ENCODE measurements at regions not wholly inside any gene's neighbourhood (a gene's known extent, or its start where the extent isn't known, plus 50 kb on each side); places are given as distances from the start of the nearest gene placed in this dataset.
"Not testable (repeated sequence)": the region's sequence is repeated elsewhere in the genome, so short reads cannot be mapped to it uniquely, and the experiment has no call there.

- H3K9me3 ChIP-seq (ENCODE audit: control insufficient read depth in 2 of 2, insufficient read depth in 1 of 2, low read depth in 1 of 2, low read length in 1 of 2), result no peaks in the 10 kb centered on the region
- H3K36me3 ChIP-seq (ENCODE audit: control insufficient read depth in 2 of 2, insufficient read depth in 2 of 2, low read length in 1 of 2), result no peaks in the 10 kb centered on the region
- H3K27me3 ChIP-seq (ENCODE audit: control insufficient read depth in 1 of 2, insufficient read depth in 2 of 2, low read length in 2 of 2), result no peaks in the 10 kb centered on the region
- no peak overlapping the region for H3K27ac ChIP-seq (ENCODE audit: low read depth in 2 of 2, low read length in 1 of 2)
- H3K4me1 ChIP-seq (ENCODE audit: control insufficient read depth in 2 of 2, insufficient read depth in 2 of 2, low read length in 1 of 2), result no peaks in the 10 kb centered on the region
- H3K4me3 ChIP-seq (ENCODE audit: low read depth in 1 of 2, low read length in 2 of 2), result no peak overlapping the region
Measured at GRCh38 chr1:60692031-60692430, 390.3 kb upstream of the NFIA start.

DNA sequence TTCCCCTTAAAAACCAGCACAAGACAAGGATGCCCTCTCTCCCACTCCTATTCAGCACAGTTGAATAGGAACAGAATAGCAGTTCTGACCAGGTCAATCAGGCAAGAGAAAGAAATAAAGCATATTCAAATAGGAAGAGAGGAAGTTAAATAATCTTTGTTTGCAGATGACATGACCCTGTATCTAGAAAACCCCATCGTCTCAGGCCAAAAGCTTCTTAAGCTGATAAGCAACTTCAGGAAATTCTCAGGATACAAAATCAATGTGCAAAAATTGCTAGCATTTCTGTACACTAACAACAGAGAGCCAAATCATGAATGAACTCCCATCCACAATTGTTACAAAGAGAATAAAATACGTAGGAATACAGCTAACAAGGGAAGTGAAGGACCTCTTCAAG lies 394.1 kb upstream of the NFIA start:
- not testable (repeated sequence) for H3K27me3 ChIP-seq (ENCODE audit: control insufficient read depth in 1 of 2, insufficient read depth in 2 of 2, low read length in 2 of 2); H3K4me1 ChIP-seq (ENCODE audit: control insufficient read depth in 2 of 2, insufficient read depth in 2 of 2, low read length in 1 of 2); H3K36me3 ChIP-seq (ENCODE audit: control insufficient read depth in 2 of 2, insufficient read depth in 2 of 2, low read length in 1 of 2); H3K27ac ChIP-seq (ENCODE audit: low read depth in 2 of 2, low read length in 1 of 2); H3K4me3 ChIP-seq (ENCODE audit: low read depth in 1 of 2, low read length in 2 of 2); H3K9me3 ChIP-seq (ENCODE audit: control insufficient read depth in 2 of 2, insufficient read depth in 1 of 2, low read depth in 1 of 2, low read length in 1 of 2)
- WGBS, 2 donors, result 73 to 82% methylated on average over 2 of the region's 2 CpGs

GRCh38 chr1:60681095-60681860 lies 401.1 kb upstream of the NFIA start:
- Histone ChIP-seq H3K27me3 (ENCODE audit: control insufficient read depth in 1 of 2, insufficient read depth in 2 of 2, low read length in 2 of 2) (no peaks in the 10 kb centered on the region), H3K27ac (ENCODE audit: low read depth in 2 of 2, low read length in 1 of 2) (no peak overlapping the region), H3K4me3 (ENCODE audit: low read depth in 1 of 2, low read length in 2 of 2) (no peak overlapping the region), H3K4me1 (ENCODE audit: control insufficient read depth in 2 of 2, insufficient read depth in 2 of 2, low read length in 1 of 2) (no peaks in the 10 kb centered on the region), H3K36me3 (ENCODE audit: control insufficient read depth in 2 of 2, insufficient read depth in 2 of 2, low read length in 1 of 2) (no peaks in the 10 kb centered on the region), H3K9me3 (ENCODE audit: control insufficient read depth in 2 of 2, insufficient read depth in 1 of 2, low read depth in 1 of 2, low read length in 1 of 2) (no peaks in the 10 kb centered on the region)
- WGBS, 2 donors, result 76 to 81% methylated on average over 2 of the region's 2 CpGs

GRCh38 chr1:60679524-60680375 lies 402.6 kb upstream of the NFIA start:
- no peaks in the 10 kb centered on the region for H3K27me3 ChIP-seq (ENCODE audit: control insufficient read depth in 1 of 2, insufficient read depth in 2 of 2, low read length in 2 of 2)
- H3K4me1 ChIP-seq (ENCODE audit: control insufficient read depth in 2 of 2, insufficient read depth in 2 of 2, low read length in 1 of 2), result no peaks in the 10 kb centered on the region
- H3K9me3 ChIP-seq (ENCODE audit: control insufficient read depth in 2 of 2, insufficient read depth in 1 of 2, low read depth in 1 of 2, low read length in 1 of 2), result no peaks in the 10 kb centered on the region
- no peak overlapping the region for H3K4me3 ChIP-seq (ENCODE audit: low read depth in 1 of 2, low read length in 2 of 2)
- H3K27ac ChIP-seq (ENCODE audit: low read depth in 2 of 2, low read length in 1 of 2), result no peak overlapping the region
- no peaks in the 10 kb centered on the region for H3K36me3 ChIP-seq (ENCODE audit: control insufficient read depth in 2 of 2, insufficient read depth in 2 of 2, low read length in 1 of 2)
- 76 to 79% methylated on average over 7 of the region's 7 CpGs for WGBS, 2 donors

DNA sequence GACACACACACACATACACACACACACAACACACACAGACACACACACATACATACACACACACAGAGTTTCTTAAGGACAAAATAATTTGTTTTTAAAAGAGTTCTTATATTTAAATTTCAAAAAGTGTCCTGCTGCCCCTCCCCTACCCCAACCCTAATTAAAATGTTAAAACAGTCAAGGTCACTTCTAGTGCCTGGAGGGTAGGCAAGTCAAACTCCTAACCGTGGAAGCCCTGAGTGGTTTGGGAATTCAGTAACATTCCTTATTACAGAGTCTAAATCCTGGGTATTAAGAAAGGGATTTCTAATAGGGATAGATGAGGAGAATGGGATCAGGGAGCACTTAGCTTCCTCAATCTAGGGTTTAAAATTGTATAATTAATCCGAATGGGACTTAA lies 403.6 kb upstream of the NFIA start:
- no peaks in the 10 kb centered on the region for H3K36me3 ChIP-seq (ENCODE audit: control insufficient read depth in 2 of 2, insufficient read depth in 2 of 2, low read length in 1 of 2)
- no peaks in the 10 kb centered on the region for H3K27me3 ChIP-seq (ENCODE audit: control insufficient read depth in 1 of 2, insufficient read depth in 2 of 2, low read length in 2 of 2)
- H3K9me3 ChIP-seq (ENCODE audit: control insufficient read depth in 2 of 2, insufficient read depth in 1 of 2, low read depth in 1 of 2, low read length in 1 of 2), result no peaks in the 10 kb centered on the region
- H3K27ac ChIP-seq (ENCODE audit: low read depth in 2 of 2, low read length in 1 of 2), result no peak overlapping the region
- 48 to 60% methylated on average over 2 of the region's 2 CpGs for WGBS, 2 donors
- H3K4me3 ChIP-seq (ENCODE audit: low read depth in 1 of 2, low read length in 2 of 2), result no peak overlapping the region
- H3K4me1 ChIP-seq (ENCODE audit: control insufficient read depth in 2 of 2, insufficient read depth in 2 of 2, low read length in 1 of 2), result no peaks in the 10 kb centered on the region

DNA sequence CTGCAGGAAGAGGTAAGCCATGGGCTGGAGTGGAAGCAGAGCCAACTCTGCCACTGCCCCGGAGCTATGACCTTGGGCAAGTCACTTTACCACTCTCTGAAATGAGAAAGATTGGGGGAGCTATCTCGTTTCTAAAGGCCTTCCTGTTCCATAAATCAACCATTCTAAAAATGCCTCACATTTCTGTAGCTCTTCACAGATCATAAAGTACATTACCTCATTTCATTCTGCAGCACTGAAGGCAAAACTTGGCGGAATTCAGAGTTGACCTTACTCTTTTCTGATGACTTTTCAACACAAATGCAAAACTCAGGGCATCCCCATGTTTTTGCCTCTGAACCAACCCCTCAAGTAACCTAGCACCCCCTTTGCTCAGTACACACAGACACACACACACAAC lies 404.0 kb upstream of the NFIA start:
- WGBS, 2 donors, result 62 to 69% methylated on average over 3 of the region's 3 CpGs
- Histone ChIP-seq H3K4me3 (ENCODE audit: low read depth in 1 of 2, low read length in 2 of 2) (no peak overlapping the region), H3K27me3 (ENCODE audit: control insufficient read depth in 1 of 2, insufficient read depth in 2 of 2, low read length in 2 of 2) (no peaks in the 10 kb centered on the region), H3K4me1 (ENCODE audit: control insufficient read depth in 2 of 2, insufficient read depth in 2 of 2, low read length in 1 of 2) (no peaks in the 10 kb centered on the region), H3K27ac (ENCODE audit: low read depth in 2 of 2, low read length in 1 of 2) (no peak overlapping the region), H3K36me3 (ENCODE audit: control insufficient read depth in 2 of 2, insufficient read depth in 2 of 2, low read length in 1 of 2) (no peaks in the 10 kb centered on the region), H3K9me3 (ENCODE audit: control insufficient read depth in 2 of 2, insufficient read depth in 1 of 2, low read depth in 1 of 2, low read length in 1 of 2) (no peaks in the 10 kb centered on the region)

GRCh38 chr1:60672449-60672848 lies 409.9 kb upstream of the NFIA start:
- H3K4me3 ChIP-seq (ENCODE audit: low read depth in 1 of 2, low read length in 2 of 2), result no peak overlapping the region
- no peaks in the 10 kb centered on the region for H3K27me3 ChIP-seq (ENCODE audit: control insufficient read depth in 1 of 2, insufficient read depth in 2 of 2, low read length in 2 of 2)
- 94 to 96% methylated on average over 2 of the region's 2 CpGs for WGBS, 2 donors

GRCh38 chr1:60670302-60670701 lies 412.1 kb upstream of the NFIA start:
- Histone ChIP-seq H3K27me3 (ENCODE audit: control insufficient read depth in 1 of 2, insufficient read depth in 2 of 2, low read length in 2 of 2) (no peaks in the 10 kb centered on the region), H3K9me3 (ENCODE audit: control insufficient read depth in 2 of 2, insufficient read depth in 1 of 2, low read depth in 1 of 2, low read length in 1 of 2) (no peaks in the 10 kb centered on the region)
- 70 to 84% methylated on average over 4 of the region's 4 CpGs for WGBS, 2 donors

More at GRCh38 chr1:60672449-60672848, 409.9 kb upstream of the NFIA start:
- no peaks in the 10 kb centered on the region for H3K4me1 ChIP-seq (ENCODE audit: control insufficient read depth in 2 of 2, insufficient read depth in 2 of 2, low read length in 1 of 2)
- H3K27ac ChIP-seq (ENCODE audit: low read depth in 2 of 2, low read length in 1 of 2), result no peak overlapping the region
- no peaks in the 10 kb centered on the region for H3K9me3 ChIP-seq (ENCODE audit: control insufficient read depth in 2 of 2, insufficient read depth in 1 of 2, low read depth in 1 of 2, low read length in 1 of 2)
- H3K36me3 ChIP-seq (ENCODE audit: control insufficient read depth in 2 of 2, insufficient read depth in 2 of 2, low read length in 1 of 2), result no peaks in the 10 kb centered on the region

GRCh38 chr1:60668585-60668984 lies 413.8 kb upstream of the NFIA start:
- H3K27me3 ChIP-seq (ENCODE audit: control insufficient read depth in 1 of 2, insufficient read depth in 2 of 2, low read length in 2 of 2), result no peaks in the 10 kb centered on the region
- no peaks in the 10 kb centered on the region for H3K9me3 ChIP-seq (ENCODE audit: control insufficient read depth in 2 of 2, insufficient read depth in 1 of 2, low read depth in 1 of 2, low read length in 1 of 2)
- H3K4me3 ChIP-seq (ENCODE audit: low read depth in 1 of 2, low read length in 2 of 2), result no peak overlapping the region
- no peaks in the 10 kb centered on the region for H3K4me1 ChIP-seq (ENCODE audit: control insufficient read depth in 2 of 2, insufficient read depth in 2 of 2, low read length in 1 of 2)
- 84 to 88% methylated on average over 8 of the region's 8 CpGs for WGBS, 2 donors
- H3K36me3 ChIP-seq (ENCODE audit: control insufficient read depth in 2 of 2, insufficient read depth in 2 of 2, low read length in 1 of 2), result no peaks in the 10 kb centered on the region
- no peak overlapping the region for H3K27ac ChIP-seq (ENCODE audit: low read depth in 2 of 2, low read length in 1 of 2)

More at GRCh38 chr1:60670302-60670701, 412.1 kb upstream of the NFIA start:
- Histone ChIP-seq H3K36me3 (ENCODE audit: control insufficient read depth in 2 of 2, insufficient read depth in 2 of 2, low read length in 1 of 2) (no peaks in the 10 kb centered on the region), H3K27ac (ENCODE audit: low read depth in 2 of 2, low read length in 1 of 2) (no peak overlapping the region), H3K4me3 (ENCODE audit: low read depth in 1 of 2, low read length in 2 of 2) (no peak overlapping the region), H3K4me1 (ENCODE audit: control insufficient read depth in 2 of 2, insufficient read depth in 2 of 2, low read length in 1 of 2) (no peaks in the 10 kb centered on the region)
